GM12878 (cell line): ENCODE measurements at regions not wholly inside any gene's neighbourhood (a gene's known extent, or its start where the extent isn't known, plus 50 kb on each side); places are given as distances from the start of the nearest gene placed in this dataset.

Experiments used
- BHLHE40 ChIP-seq, 2 experiments: fragments of 450-650 bp in 1 of 2; IDR thresholded peaks; 2 replicates each; pipeline ENCODE4 v1.6.1; 2011 to 2017; ENCODE audit warnings: low read depth in 2 of 2, borderline replicate concordance in 1 of 2, improper control_type of control experiment in 1 of 2, low read length in 1 of 2, mild to moderate bottlenecking in 1 of 2
- BRCA1 ChIP-seq: IDR thresholded peaks from 2 replicates; pipeline ENCODE4 v1.6.1; 2011; ENCODE audit warnings: low read depth, low read length, improper control_type of control experiment
- ESRRA ChIP-seq: IDR thresholded peaks from 2 replicates; pipeline ENCODE4 v1.6.1; 2012; ENCODE audit warnings: mild to moderate bottlenecking, low read length, improper control_type of control experiment
- HDAC2 ChIP-seq: fragments of 200-600 bp; sonication (generic); IDR thresholded peaks from 2 replicates; pipeline ENCODE4 v1.6.1; 2017
- HDAC6 ChIP-seq: fragments of 200-600 bp; sonication (generic); IDR thresholded peaks from one replicate; pipeline ENCODE4 v1.8.0; 2017; ENCODE audit warnings: antibody characterized with exemption; ENCODE audit not compliant: unreplicated experiment
- IKZF2 ChIP-seq, 2 experiments: fragments of 450-650 bp; IDR thresholded peaks; 2 replicates each; pipeline ENCODE4 v1.6.1; 2017; ENCODE audit warnings: mild to moderate bottlenecking in 2 of 2, moderate library complexity in 2 of 2
- KLF5 ChIP-seq: fragments of 450-650 bp; IDR thresholded peaks from 2 replicates; pipeline ENCODE4 v1.6.1; 2014; ENCODE audit warnings: mild to moderate bottlenecking; ENCODE audit not compliant: partially characterized antibody
- PML ChIP-seq: IDR thresholded peaks from 2 replicates; pipeline ENCODE4 v1.6.1; 2012; ENCODE audit warnings: low read length, inconsistent platforms
- POLR2A ChIP-seq: IDR thresholded peaks from 2 replicates; pipeline ENCODE4 v1.6.1; 2011; ENCODE audit warnings: low read depth, mild to moderate bottlenecking, low read length
- RAD21 ChIP-seq: IDR thresholded peaks from 2 replicates; pipeline ENCODE4 v1.6.1; 2011; ENCODE audit warnings: mild to moderate bottlenecking, low read depth, low read length, moderate library complexity; ENCODE audit not compliant: insufficient read depth
- RAD51 ChIP-seq: fragments of 450-650 bp; IDR thresholded peaks from 2 replicates; pipeline ENCODE4 v1.6.1; 2016; ENCODE audit warnings: moderate library complexity, mild to moderate bottlenecking, inconsistent platforms
- RFX5 ChIP-seq: IDR thresholded peaks from 2 replicates; pipeline ENCODE4 v1.6.1; 2011; ENCODE audit warnings: low read depth, low read length, improper control_type of control experiment
- SMARCA5 ChIP-seq: fragments of 450-650 bp; IDR thresholded peaks from 2 replicates; pipeline ENCODE4 v1.6.1; 2017; ENCODE audit warnings: mild to moderate bottlenecking
- SP1 ChIP-seq: IDR thresholded peaks from one replicate; pipeline ENCODE4 v1.6.1; 2011; ENCODE audit warnings: low read depth, low read length
- SREBF2 ChIP-seq: IDR thresholded peaks from 2 replicates; pipeline ENCODE4 v1.6.1; 2012; ENCODE audit warnings: mild to moderate bottlenecking, low read length
- SRF ChIP-seq, 2 experiments: IDR thresholded peaks; 2 replicates each; pipeline ENCODE4 v1.6.1; 2011; ENCODE audit warnings: low read depth in 2 of 2, low read length in 2 of 2, mild to moderate bottlenecking in 1 of 2, moderate library complexity in 1 of 2
- WRNIP1 ChIP-seq: IDR thresholded peaks from 2 replicates; pipeline ENCODE4 v1.6.1; 2011; ENCODE audit warnings: low read depth, low read length, improper control_type of control experiment, borderline replicate concordance
- ZBTB40 ChIP-seq: fragments of 450-650 bp; IDR thresholded peaks from 2 replicates; pipeline ENCODE4 v1.6.1; 2016; ENCODE audit warnings: mild to moderate bottlenecking, moderate library complexity, borderline replicate concordance
- ZSCAN29 ChIP-seq: fragments of 450-650 bp; IDR thresholded peaks from 2 replicates; pipeline ENCODE4 v1.6.1; 2017; ENCODE audit warnings: mild to moderate bottlenecking, moderate library complexity
- ZZZ3 ChIP-seq: IDR thresholded peaks from 2 replicates; pipeline ENCODE4 v1.6.1; 2011; ENCODE audit warnings: low read depth; ENCODE audit not compliant: control insufficient read depth, insufficient read length
- TF ChIP-seq, protein P1 (sequence below): fragments of 450-650 bp; IDR thresholded peaks from 2 replicates; pipeline ENCODE4 v1.6.1; 2014; ENCODE audit warnings: mild to moderate bottlenecking
- TF ChIP-seq, protein P2 (sequence below): fragments of 450-650 bp; IDR thresholded peaks from 2 replicates; pipeline ENCODE4 v1.6.1; 2017; ENCODE audit warnings: antibody characterized with exemption, mild to moderate bottlenecking, moderate library complexity
- TF ChIP-seq, protein P3 (sequence below): IDR thresholded peaks from 2 replicates; pipeline ENCODE4 v1.6.1; 2011; ENCODE audit warnings: low read depth, low read length, improper control_type of control experiment, borderline replicate concordance

DNA sequence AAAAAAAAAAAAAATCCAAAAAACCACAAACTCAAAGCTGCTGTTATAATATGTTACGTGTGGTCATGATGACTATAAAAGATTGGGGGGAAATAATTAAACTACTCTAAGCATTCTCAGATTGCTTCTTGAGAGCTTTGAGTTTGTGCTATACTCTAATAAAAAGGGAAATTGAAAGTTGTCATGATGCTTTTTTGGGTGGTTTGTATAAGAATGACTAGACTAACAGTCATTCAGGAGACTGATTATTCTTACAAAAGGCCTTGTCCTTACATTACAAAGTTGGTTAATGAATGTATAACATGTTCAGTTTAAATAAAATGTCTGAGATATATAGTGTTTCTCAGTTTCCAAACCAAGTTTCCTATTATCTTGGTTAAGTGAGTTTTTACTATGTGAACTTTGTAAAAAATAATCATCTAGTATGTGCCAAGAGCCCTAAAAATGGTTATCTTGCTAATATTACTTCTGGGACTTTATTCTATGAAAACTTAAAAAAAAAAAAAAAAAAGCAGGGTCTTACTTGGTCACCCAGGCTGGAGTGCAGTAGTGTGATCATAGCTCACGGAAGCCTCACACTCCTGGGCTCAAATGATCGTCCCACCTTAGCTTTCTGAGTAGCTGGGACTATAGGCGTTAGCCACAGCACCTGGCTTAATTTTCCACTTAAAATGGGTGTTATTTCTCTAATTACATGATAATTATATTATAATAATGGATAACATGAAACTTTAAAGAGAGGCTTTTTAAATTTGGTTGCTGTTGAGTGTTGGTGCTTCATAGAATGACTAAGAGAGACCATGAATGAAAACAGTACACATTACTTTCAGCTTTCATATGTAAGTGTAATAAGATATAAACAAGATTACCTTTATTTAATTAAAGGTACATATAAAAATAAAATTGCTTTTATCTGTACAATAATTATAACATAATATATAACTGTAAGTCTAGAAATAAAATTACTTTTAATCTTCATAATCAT, 459.6 kb upstream of the RGS6 start (continued):
- TF ChIP-seq ZBTB40 (peak; percentile 45; the same call in 1 of the 2 replicates), POLR2A (no peak), RAD51 (no peak), RFX5 (no peak), SREBF2 (no peak), HDAC2 (no peak), SRF (IDR thresholded peaks at IDR 0.05; ENCODE audit: low read depth in 2 of 2, low read length in 2 of 2) (no peak), PML (no peak), BHLHE40 (IDR thresholded peaks at IDR 0.05; ENCODE audit: borderline replicate concordance in 1 of 2, low read depth in 2 of 2, low read length in 1 of 2) (no peak), ZZZ3 (no peak), HDAC6 (no peak), KLF5 (no peak), RAD21 (no peak), IKZF2 (IDR thresholded peaks at IDR 0.05) (peak in 1 of 2 experiments; percentile 30; a peak in 1 of 4 replicates), ZSCAN29 (no peak), WRNIP1 (no peak), SP1 (no peak), ESRRA (no peak), BRCA1 (no peak), SMARCA5 (0 out of 2 replicates have a peak, but pooled peaks have one; percentile 14)
- TF ChIP-seq, protein P1, sequence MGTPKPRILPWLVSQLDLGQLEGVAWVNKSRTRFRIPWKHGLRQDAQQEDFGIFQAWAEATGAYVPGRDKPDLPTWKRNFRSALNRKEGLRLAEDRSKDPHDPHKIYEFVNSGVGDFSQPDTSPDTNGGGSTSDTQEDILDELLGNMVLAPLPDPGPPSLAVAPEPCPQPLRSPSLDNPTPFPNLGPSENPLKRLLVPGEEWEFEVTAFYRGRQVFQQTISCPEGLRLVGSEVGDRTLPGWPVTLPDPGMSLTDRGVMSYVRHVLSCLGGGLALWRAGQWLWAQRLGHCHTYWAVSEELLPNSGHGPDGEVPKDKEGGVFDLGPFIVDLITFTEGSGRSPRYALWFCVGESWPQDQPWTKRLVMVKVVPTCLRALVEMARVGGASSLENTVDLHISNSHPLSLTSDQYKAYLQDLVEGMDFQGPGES = no peak
- TF ChIP-seq, protein P2, sequence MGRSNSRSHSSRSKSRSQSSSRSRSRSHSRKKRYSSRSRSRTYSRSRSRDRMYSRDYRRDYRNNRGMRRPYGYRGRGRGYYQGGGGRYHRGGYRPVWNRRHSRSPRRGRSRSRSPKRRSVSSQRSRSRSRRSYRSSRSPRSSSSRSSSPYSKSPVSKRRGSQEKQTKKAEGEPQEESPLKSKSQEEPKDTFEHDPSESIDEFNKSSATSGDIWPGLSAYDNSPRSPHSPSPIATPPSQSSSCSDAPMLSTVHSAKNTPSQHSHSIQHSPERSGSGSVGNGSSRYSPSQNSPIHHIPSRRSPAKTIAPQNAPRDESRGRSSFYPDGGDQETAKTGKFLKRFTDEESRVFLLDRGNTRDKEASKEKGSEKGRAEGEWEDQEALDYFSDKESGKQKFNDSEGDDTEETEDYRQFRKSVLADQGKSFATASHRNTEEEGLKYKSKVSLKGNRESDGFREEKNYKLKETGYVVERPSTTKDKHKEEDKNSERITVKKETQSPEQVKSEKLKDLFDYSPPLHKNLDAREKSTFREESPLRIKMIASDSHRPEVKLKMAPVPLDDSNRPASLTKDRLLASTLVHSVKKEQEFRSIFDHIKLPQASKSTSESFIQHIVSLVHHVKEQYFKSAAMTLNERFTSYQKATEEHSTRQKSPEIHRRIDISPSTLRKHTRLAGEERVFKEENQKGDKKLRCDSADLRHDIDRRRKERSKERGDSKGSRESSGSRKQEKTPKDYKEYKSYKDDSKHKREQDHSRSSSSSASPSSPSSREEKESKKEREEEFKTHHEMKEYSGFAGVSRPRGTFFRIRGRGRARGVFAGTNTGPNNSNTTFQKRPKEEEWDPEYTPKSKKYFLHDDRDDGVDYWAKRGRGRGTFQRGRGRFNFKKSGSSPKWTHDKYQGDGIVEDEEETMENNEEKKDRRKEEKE = no peak
- TF ChIP-seq, protein P3, sequence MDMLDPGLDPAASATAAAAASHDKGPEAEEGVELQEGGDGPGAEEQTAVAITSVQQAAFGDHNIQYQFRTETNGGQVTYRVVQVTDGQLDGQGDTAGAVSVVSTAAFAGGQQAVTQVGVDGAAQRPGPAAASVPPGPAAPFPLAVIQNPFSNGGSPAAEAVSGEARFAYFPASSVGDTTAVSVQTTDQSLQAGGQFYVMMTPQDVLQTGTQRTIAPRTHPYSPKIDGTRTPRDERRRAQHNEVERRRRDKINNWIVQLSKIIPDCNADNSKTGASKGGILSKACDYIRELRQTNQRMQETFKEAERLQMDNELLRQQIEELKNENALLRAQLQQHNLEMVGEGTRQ = no peak
